NCI-H748 (cell line): ENCODE measurements at regions not wholly inside any gene's neighbourhood (a gene's known extent, or its start where the extent isn't known, plus 50 kb on each side); places are given as distances from the start of the nearest gene placed in this dataset.
"Not testable (repeated sequence)": the region's sequence is repeated elsewhere in the genome, so short reads cannot be mapped to it uniquely, and the experiment has no call there.

Experiments used
- DNase-seq: peaks from one replicate; lab custom pipeline; 2025; ENCODE audit not compliant: unreplicated experiment; lab: John Stamatoyannopoulos, UW

DNA sequence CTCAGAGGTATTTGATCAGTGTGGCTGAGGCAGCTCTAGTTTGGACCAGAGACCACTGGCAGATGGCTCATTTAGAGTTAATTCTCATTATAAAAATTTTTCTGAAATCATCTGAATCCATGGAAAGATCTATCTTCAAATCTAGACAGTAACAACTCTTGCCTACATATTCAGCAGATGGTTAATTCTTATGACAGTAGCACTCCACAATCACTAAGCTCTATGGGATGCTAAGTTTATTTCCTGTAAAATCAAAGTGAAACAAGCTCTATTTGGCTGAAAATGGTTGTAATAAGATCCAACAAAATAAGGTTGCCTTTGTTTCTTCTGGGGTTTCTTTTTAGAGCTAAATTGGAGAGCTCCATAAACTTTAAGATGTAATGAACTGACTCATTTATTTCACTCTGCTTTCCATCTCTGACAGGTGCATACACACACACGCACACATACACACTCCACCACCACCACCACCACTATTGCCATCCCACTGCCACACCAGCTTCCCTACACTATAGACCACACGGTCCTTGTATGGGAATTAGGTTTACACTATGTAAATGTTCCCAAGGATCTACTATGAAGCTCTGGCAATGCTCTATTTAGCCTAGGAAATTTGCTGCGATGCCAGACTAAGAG is 293.1 kb downstream of the RPAP3 start:
- no peak for DNase-seq

DNA sequence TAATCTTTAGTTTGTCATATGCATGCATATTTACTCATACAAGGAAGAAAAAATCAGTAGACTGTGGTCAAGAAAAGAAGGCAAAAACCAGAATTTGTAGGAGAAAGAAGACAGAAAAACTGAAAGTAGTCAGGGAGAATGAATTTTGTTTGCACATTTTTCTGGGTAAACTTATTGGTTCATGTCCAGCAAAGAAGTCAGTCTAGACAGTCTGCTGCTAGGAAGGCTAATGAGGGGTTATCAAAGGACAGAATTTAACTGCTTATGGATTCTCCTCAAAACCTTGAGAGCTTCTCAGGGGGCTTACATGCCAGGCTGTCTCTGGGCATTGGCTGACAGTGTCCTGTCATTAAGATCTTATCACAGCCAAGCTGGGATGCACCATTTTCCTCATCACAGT is 293.9 kb downstream of the RPAP3 start:
- no peak for DNase-seq

- DNase-seq: no peak
Measured at GRCh38 chr12:47410862-47411261, 295.0 kb downstream of the RPAP3 start.

DNA sequence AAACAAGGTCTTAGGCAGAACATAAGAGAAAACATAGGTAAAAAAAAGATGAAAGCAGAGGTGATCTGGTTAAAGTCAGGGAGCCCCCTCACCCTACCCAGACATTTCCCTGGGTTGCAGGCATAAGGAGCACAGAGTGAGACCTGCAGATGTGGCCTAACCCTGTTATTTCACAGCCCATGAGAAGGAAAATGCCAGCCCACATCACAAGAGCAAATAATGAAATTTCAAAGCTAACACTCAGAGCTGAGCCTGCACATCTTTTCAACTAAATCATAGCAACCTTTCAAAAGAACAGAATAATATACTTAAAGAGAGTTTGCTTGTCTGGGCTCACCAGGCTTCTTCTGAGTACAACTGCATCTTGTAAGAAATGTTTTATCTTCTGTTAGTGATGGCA is 295.4 kb downstream of the RPAP3 start:
- DNase-seq: no peak

DNA sequence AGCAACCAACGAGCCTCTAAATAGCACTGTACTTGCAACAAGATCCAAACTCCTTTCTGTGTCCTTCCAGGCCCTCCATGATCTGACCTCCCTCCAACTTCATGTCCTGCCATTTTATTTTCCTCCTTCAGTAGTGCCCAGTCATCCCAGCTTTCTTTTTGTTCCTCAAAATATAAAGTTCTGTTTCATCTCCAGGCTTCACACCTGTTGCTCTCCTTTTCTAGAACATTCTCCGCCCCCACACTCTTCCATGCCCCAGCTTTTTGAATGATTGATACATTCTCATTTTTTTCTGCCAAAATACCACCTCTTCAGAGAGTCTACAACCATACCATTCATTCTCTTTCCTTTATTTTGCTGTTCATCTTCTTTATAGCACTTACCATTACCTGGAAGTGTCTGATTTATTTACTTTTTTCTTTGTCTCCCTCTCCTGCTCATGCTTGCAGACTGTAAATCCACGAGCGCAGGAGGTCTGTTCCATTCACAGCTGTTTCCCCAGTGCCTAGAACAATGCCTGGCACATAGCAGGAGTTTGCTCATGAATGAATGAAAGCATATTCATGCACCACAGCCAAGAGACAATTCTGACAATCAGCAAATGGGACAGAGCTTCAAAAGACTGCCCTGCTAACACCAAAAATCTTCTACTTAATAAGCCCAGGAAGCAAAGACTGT is 296.4 kb downstream of the RPAP3 start:
- no peak for DNase-seq

GRCh38 chr12:47408171-47408871 is 297.5 kb downstream of the RPAP3 start:
- peak; percentile 48 for DNase-seq

DNA sequence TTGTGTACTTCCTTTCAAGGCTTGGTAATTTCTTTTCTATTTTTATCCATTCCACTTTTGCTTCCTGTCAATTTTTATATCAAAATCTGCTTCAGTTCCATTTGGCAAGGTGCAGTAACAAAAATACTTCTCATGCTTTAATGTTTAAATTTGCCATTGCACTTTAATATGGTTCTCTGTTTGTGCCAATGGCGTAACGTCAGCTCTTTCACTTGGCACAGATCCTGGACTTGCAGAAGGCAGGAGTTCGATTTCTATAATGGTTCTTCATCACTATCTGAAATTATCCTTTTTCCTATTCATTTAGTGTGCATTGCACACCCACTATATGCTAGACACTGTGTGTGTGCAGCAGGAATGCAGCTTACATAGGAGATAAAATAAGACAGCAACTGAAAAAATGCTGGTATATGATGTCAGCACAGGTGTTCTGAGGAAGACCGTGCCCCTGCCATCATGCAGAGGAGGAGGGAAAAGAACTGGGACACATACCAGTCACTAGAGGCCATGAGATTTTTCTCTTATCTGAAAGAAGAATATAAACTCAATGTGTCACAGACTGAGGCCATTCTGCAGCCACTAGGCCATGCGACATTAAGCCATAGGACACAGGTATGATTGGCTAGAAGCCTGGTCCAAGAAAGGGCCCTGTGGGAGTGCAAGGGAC is 298.2 kb downstream of the RPAP3 start:
- no peak for DNase-seq

- no peak for DNase-seq
Measured at GRCh38 chr12:47403681-47404080, 302.1 kb downstream of the RPAP3 start.

GRCh38 chr12:47401196-47401595 is 304.6 kb downstream of the RPAP3 start:
- DNase-seq: not testable (repeated sequence)

DNA sequence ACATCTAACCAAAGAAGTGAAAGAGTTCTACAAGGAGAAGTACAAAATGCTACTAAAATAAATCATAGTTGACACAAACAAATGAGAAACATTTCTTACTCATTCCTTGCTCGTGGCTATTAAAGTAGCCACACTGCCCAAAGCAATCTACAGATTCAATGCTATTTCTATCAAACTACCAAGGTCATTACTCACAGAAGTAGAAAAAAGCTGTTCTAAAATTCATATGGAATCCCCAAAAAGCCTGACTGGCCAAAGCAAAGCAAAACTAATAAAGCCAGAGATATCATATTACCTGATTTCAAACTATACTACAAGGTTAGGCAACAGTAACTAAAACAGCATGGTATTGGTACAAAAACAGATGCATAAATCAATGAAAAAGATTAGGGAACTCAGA is 305.6 kb downstream of the RPAP3 start:
- no peak for DNase-seq

DNA sequence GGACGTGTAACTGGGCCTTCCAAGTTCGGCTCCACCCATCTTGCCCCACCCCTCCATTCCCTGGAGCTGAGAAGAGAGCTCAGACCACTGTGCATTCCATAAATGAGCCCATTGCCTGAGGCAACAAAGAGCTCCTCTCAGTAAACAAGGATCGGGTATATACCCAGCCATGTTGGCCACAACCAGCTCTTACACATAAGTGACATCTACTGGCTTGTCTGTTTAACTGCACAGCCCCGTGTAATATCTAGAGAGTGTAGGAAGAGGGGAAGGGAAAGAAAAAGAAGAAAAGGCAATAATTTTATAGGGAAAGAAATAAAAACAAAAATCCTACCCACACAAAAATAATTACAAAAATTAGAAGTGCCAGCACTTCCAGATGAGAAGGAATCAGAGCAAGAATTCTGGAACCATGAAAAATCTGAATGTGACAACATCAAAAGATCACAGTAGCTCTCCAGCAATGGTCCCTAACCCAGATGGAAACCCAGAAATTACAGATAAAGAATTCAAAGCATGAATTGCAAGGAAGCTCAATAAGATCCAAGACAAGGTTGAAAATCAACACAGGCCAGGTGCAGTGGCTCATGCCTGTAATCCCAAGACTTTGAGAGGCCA is 308.1 kb downstream of the RPAP3 start:
- peak; percentile 76 for DNase-seq

- no peak for DNase-seq
Measured at GRCh38 chr12:47396902-47397663, 308.7 kb downstream of the RPAP3 start.

DNA sequence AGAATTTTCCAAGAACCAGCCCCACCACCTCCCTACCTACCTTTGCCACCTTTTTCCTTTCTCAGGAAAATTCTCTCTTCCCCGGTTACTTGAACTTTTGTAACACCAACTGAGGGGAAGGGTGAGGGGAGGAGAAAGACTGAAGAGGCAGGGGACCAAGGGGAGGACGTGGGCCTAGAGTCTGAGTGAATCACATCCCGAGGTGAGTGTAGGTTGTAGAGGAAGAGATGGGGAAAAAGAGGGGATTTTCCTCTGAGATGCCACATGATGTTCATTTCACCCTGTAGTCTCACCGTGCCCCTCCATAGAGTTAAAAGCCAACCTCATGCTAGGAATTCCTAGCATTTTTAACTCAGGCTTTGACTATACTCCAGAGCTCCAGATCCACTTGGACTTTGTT is 311.8 kb downstream of the RPAP3 start:
- no peak for DNase-seq

DNA sequence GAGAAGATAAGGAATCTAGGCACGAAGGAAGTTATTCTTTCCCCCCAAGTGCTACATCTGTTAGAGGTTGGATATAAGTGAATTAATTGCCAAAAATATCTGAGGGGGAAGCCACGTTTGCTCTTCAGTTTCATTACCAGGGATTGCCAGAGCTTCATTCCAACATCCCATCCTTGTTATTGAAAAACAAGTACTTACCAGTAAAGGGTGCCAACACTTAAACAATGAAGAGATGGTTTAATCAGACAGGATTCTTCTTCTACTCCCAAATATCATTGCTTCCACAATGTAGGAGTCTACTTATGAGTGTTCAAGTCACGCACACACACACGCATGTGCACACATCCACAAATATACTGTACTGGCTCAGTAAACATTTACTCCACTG is 312.4 kb downstream of the RPAP3 start:
- no peak for DNase-seq

- DNase-seq: no peak
Measured at GRCh38 chr12:47391566-47391965, 311.8 kb upstream of the AMIGO2 start.

DNA sequence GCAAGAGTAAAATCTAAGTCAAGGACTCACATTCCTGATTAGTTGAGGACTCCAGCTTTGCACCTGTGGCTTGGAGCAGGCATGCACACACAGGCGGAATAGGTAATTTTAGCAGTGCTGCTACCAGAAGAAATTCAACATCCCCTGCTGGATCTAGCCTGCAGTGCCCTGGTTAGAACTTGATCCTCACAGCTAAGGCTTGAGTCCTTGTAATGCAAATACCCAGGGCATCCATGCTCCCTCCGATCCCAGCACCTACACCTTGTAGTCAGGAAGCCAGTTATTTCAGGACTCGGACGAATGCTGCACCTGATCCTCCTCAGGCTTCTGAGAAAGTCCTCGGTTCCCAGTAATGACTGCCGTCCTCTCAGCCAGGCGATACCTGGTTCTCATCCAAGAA is 309.0 kb upstream of the AMIGO2 start:
- DNase-seq: no peak

DNA sequence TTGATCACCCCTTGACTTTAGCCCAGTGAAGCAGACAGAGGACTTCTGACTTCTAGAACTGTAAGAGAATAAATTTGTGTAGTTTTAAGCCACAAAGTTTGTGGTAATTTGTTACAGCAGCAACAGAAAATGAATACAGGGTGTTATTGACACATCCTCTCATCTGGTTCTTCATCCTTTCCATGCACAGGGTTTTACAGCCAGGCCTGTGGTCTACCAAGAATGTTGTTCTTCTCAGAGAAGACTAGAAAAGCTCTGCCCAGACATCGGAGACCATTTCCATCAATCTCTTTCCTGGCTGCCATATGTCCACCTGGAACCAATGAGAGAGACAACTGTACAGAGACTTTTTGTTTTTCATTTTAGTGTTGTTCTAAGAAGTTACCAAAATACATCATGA is 308.2 kb upstream of the AMIGO2 start:
- no peak for DNase-seq

GRCh38 chr12:47385653-47386052 is 305.9 kb upstream of the AMIGO2 start:
- DNase-seq: no peak

DNA sequence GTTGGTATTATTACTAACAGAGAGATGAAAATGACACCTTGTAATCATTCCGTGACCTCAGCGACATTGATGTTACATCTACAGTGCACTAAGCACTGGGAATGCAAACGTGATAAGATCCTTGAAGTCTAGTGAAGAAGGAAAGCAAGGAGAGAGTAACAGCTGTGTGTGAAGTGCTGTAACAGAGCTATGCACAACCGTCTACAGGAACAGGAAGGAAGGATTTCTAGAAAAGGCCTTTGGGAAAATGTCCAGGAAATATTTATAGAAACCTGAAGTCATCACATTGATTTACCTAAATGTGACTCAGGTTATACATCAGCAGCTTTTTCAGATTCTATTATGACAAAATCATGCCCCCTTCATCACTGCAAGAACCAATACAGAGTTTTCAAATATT is 304.2 kb upstream of the AMIGO2 start:
- no peak for DNase-seq

DNA sequence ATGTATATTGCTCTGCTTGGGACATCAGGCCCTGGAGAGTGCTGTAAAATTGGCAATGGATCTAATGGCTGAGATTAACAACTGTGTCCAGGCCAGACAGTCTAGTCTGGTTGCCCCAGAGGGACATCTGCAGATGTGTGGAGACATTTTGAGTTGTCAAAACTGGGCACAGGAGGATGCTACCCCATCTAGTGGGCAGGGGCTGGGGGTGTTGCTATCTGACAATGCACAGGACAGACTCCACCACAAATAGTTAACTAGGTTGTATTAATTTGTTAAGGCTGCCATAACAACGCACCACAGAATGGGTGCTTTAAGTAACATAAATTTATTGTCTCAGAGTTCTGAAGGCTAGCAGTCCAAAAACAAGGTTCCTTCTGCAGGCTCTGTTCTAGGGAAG is 302.5 kb upstream of the AMIGO2 start:
- DNase-seq: no peak

GRCh38 chr12:47378907-47379306 is 299.1 kb upstream of the AMIGO2 start:
- no peak for DNase-seq
